GM19372 (cell line): ENCODE measurements at regions not wholly inside any gene's neighbourhood (a gene's known extent, or its start where the extent isn't known, plus 50 kb on each side); places are given as distances from the start of the nearest gene placed in this dataset.

Experiments
- ATAC-seq: cut with Tn5 transposase; IDR thresholded peaks from one replicate; pipeline ENCODE4 v1.9.1; 2021; ENCODE audit warnings: mild to moderate bottlenecking, low read depth, moderate library complexity; ENCODE audit not compliant: unreplicated experiment

GRCh38 chr6:166757232-166758135 is 130.4 kb upstream of the RPS6KA2 start:
- ATAC-seq, result no peak

- ATAC-seq, result no peak
Observed at GRCh38 chr6:166754218-166755030, 127.4 kb upstream of the RPS6KA2 start.

- ATAC-seq, result no peak
Observed at GRCh38 chr6:166752928-166753721, 126.1 kb upstream of the RPS6KA2 start.

GRCh38 chr6:166752097-166752496 is 125.0 kb upstream of the RPS6KA2 start:
- ATAC-seq, result peak; percentile 63

GRCh38 chr6:166751051-166751595 is 124.1 kb upstream of the RPS6KA2 start:
- ATAC-seq, result no peak

- ATAC-seq, result no peak
Observed at GRCh38 chr6:166750108-166750793, 123.2 kb upstream of the RPS6KA2 start.

GRCh38 chr6:166749666-166750065 is 122.6 kb upstream of the RPS6KA2 start:
- ATAC-seq, result no peak

GRCh38 chr6:166747644-166748595 is 120.9 kb upstream of the RPS6KA2 start:
- no peak for ATAC-seq

GRCh38 chr6:166745801-166746668 is 119.0 kb upstream of the RPS6KA2 start:
- no peak for ATAC-seq

- ATAC-seq, result no peak
Observed at GRCh38 chr6:166744223-166745134, 117.4 kb upstream of the RPS6KA2 start.

GRCh38 chr6:166743406-166744222 is 116.6 kb upstream of the RPS6KA2 start:
- ATAC-seq, result no peak

GRCh38 chr6:166742981-166743380 is 115.9 kb upstream of the RPS6KA2 start:
- no peak for ATAC-seq

- no peak for ATAC-seq
Observed at GRCh38 chr6:166739976-166740318, 112.9 kb upstream of the RPS6KA2 start.

- no peak for ATAC-seq
Observed at GRCh38 chr6:166739117-166739975, 112.3 kb upstream of the RPS6KA2 start.
